Left lung (tissue), 4 donors: ENCODE measurements at regions not wholly inside any gene's neighbourhood (a gene's known extent, or its start where the extent isn't known, plus 50 kb on each side); places are given as distances from the start of the nearest gene placed in this dataset.

ENCODE experiments used
- ATAC-seq: fragments of 200-7000 bp; cut with Tn5 transposase; one replicate; pipeline ENCODE4 v1.9.1; 2020; ENCODE audit warnings: moderate library complexity
- DNase-seq, 4 donors: peaks; one replicate each; pipeline ENCODE4 v3.0.0-alpha.2; 2013 to 2020
- H3K27ac ChIP-seq, 2 donors: fragments of 200-600 bp; sonication (generic) in 1 of 2; one replicate each; pipeline versions ENCODE4 v1.5.0 to v1.8.0; 2020 to 2021
- H3K27me3 ChIP-seq, 2 donors: fragments of 200-600 bp; sonication (generic) in 1 of 2; one replicate each; pipeline versions ENCODE4 v1.5.0 to v1.8.0; 2020 to 2021
- H3K36me3 ChIP-seq, 2 donors: fragments of 200-600 bp; sonication (generic) in 1 of 2; one replicate each; pipeline versions ENCODE4 v1.5.0 to v1.8.0; 2020 to 2021
- H3K4me1 ChIP-seq, 2 donors: fragments of 200-600 bp; one replicate each; pipeline ENCODE4 v1.8.0; 2021
- H3K4me3 ChIP-seq, 2 donors: fragments of 200-600 bp; sonication (generic) in 1 of 2; one replicate each; pipeline versions ENCODE4 v1.5.0 to v1.8.0; 2020 to 2021; ENCODE audit warnings: mild to moderate bottlenecking in 1 of 2
- H3K9me3 ChIP-seq, 2 donors: fragments of 200-600 bp; sonication (generic) in 1 of 2; one replicate each; pipeline versions ENCODE4 v1.5.0 to v1.8.0; 2020 to 2021
- intact Hi-C, 2 donors: fragments of 100-400 bp; cut with DNase I; formaldehyde crosslinking; loops; one replicate each; pipeline versions ENCODE4 v1.11.2 to v1.14.2; 2022
- TF ChIP-seq, protein P1 (sequence below), 2 donors: fragments of 200-600 bp; sonication (generic) in 1 of 2; IDR thresholded peaks; one replicate each; pipeline versions ENCODE4 v1.5.0 to v1.8.0; 2021; ENCODE audit warnings: antibody characterized with exemption in 2 of 2
- donor health status: DM: no; HTN: yes; CAD: no.
- donor health status: DM: no; HTN: no; CAD: no.

DNA sequence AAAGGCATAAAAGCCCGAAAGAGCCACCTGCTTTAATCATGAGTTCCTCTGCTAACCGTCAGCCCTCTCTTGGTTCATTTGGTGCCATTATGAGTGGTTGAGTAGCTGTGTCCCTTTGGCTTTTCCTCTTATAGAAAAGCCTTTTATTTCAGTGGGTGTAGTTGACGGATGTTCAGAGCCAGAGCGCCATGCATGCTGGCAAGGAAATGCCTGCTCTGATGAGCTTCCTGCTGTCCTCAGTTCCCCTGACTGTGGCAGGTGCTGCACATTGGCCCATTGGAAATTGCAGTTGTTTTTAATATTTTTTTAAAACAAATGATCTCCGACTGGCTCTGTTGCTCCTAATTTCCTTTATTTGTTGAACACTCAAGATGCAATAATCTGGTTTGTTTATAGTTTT, 77.3 kb upstream of the LIMCH1 start:
- no peaks in the 10 kb centered on the region for H3K27me3 ChIP-seq
- no peaks in the 10 kb centered on the region for H3K36me3 ChIP-seq
- TF ChIP-seq, protein P1, sequence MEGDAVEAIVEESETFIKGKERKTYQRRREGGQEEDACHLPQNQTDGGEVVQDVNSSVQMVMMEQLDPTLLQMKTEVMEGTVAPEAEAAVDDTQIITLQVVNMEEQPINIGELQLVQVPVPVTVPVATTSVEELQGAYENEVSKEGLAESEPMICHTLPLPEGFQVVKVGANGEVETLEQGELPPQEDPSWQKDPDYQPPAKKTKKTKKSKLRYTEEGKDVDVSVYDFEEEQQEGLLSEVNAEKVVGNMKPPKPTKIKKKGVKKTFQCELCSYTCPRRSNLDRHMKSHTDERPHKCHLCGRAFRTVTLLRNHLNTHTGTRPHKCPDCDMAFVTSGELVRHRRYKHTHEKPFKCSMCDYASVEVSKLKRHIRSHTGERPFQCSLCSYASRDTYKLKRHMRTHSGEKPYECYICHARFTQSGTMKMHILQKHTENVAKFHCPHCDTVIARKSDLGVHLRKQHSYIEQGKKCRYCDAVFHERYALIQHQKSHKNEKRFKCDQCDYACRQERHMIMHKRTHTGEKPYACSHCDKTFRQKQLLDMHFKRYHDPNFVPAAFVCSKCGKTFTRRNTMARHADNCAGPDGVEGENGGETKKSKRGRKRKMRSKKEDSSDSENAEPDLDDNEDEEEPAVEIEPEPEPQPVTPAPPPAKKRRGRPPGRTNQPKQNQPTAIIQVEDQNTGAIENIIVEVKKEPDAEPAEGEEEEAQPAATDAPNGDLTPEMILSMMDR (IDR thresholded peaks at IDR 0.05): no peak
- ATAC-seq (no peak), DNase-seq (no peak)
- no peaks in the 10 kb centered on the region for H3K9me3 ChIP-seq
- no peak overlapping the region for H3K27ac ChIP-seq
- peaks cover 0 to 8% of the 10 kb centered on the region in 2 donors for H3K4me1 ChIP-seq
- intact Hi-C loops: no loop called here
- H3K4me3 ChIP-seq: no peak overlapping the region

DNA sequence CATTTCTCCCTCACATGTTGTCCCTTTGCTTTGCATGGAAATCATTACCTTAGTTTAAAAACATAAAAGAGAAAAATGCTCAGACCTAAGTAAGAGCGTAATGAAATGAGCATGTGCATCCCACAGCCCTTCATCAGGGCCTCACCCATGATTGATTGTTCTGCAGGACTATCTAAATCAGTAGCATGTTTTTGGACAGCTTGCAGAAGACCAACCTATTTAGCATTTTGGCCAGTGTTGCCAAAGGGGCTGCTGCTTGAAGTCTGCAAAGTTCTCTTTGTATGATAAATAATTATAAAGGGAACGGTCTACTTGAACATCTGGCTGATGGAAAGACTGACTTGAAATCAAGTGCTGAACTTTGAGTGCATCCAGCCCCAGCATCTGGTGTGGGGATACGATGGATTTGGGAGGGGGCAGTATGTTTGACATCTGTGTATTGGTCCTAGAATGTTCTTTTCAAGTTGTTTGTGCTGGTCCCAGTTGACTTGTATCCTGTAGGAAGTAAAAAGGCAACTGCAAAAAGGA, 76.1 kb upstream of the LIMCH1 start:
- Histone ChIP-seq H3K27me3 (no peaks in the 10 kb centered on the region), H3K4me1 (peaks cover 0 to 8% of the 10 kb centered on the region in 2 donors), H3K4me3 (no peak overlapping the region), H3K9me3 (no peaks in the 10 kb centered on the region), H3K36me3 (no peaks in the 10 kb centered on the region), H3K27ac (no peak overlapping the region)
- TF ChIP-seq, protein P1 (IDR thresholded peaks at IDR 0.05): no peak
- DNase-seq (no peak), ATAC-seq (no peak)
- intact Hi-C loops: no loop called here

DNA sequence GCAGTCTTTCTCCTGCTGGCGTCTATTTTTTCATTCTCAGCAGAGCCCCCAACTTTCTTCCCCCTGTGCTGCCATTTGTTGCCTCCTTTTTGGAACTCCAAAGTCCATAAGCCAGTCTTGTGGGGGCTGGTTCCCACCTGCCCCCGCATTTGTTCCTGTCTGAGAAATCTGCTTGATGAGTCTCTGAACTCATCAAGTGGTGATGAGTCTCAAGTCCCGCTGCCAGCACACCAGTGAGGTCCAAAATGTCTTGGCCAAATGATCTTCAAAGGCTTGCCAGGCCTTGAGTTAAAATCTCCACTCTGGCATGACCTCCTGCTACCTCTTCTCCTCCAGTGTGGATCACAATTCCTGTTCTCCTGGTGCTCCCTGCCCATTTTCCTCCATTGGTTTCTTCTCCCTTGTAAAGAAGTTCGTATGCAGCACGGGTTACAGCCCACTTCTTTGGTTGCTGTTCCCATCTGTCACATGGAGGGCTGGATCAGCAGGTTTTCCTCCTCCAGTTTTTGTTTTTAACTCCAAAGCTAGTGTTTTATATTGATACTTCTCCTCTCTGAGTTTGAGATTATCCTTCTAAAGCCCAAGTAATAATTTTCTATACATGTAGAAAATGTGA, 72.7 kb upstream of the LIMCH1 start:
- Histone ChIP-seq H3K4me3 (no peak overlapping the region), H3K36me3 (no peaks in the 10 kb centered on the region), H3K4me1 (no peaks in the 10 kb centered on the region), H3K9me3 (no peaks in the 10 kb centered on the region), H3K27me3 (no peaks in the 10 kb centered on the region), H3K27ac (no peak overlapping the region)
- TF ChIP-seq, protein P1 (IDR thresholded peaks at IDR 0.05): no peak
- ATAC-seq (no peak), DNase-seq (no peak)
- intact Hi-C loops: no loop called here

DNA sequence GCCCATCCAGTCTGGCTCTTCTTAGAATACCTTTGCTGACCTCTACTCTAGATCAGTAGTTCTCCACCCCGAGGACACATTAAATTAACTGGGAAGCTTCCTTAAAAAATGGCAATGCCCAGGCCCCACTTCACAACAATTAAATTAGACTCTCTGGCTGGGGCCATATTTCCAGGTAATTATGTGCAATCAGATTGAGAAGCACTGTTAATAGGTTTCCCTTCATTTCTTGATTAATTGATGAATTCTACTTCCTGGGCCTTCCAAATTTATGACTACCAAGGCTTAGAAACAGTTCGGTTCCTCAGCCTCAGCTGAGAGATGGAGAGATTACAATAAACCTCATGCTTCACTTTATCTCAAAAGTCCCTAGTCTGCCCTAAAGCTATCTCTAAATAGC, 71.7 kb upstream of the LIMCH1 start:
- TF ChIP-seq, protein P1 (IDR thresholded peaks at IDR 0.05): no peak
- intact Hi-C loops: no loop called here
- ATAC-seq (no peak), DNase-seq (no peak)
- H3K4me3 ChIP-seq: no peak overlapping the region
- H3K9me3 ChIP-seq: no peaks in the 10 kb centered on the region
- H3K27me3 ChIP-seq: no peaks in the 10 kb centered on the region
- no peaks in the 10 kb centered on the region for H3K4me1 ChIP-seq
- no peak overlapping the region for H3K27ac ChIP-seq
- H3K36me3 ChIP-seq: no peaks in the 10 kb centered on the region

DNA sequence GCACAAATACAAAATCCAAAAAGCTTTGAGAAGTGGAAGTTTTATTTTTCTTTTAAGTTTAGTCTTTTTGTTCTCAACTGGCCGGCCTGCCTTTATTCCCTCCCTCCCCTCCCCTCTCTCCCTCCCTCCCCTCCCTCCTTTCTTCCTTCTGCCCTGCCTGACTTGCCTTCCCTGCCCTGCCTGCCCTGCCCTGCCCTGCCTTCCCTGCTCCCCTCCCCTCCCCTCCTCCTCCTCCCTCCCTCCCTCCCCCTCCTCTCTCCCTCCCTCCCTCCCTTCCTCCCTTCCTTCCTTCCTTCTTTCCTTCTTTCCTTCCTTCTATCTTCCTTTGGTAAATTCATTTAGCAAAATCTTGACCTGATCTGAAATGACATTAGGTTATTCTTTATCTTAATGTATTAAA, 69.8 kb upstream of the LIMCH1 start:
- Histone ChIP-seq H3K27ac (no peak overlapping the region), H3K27me3 (no peaks in the 10 kb centered on the region), H3K36me3 (no peaks in the 10 kb centered on the region), H3K4me3 (no peak overlapping the region), H3K9me3 (no peaks in the 10 kb centered on the region), H3K4me1 (no peaks in the 10 kb centered on the region)
- no peak for DNase-seq
- TF ChIP-seq, protein P1 (IDR thresholded peaks at IDR 0.05): no peak
- no peak for ATAC-seq
- intact Hi-C loops: no loop called here
